ENCODE measurements at regions not wholly inside any gene's neighbourhood (a gene's known extent, or its start where the extent isn't known, plus 50 kb on each side); places are given as distances from the start of the nearest gene placed in this dataset.
"Not testable (repeated sequence)": the region's sequence is repeated elsewhere in the genome, so short reads cannot be mapped to it uniquely, and the experiment has no call there.

DNA sequence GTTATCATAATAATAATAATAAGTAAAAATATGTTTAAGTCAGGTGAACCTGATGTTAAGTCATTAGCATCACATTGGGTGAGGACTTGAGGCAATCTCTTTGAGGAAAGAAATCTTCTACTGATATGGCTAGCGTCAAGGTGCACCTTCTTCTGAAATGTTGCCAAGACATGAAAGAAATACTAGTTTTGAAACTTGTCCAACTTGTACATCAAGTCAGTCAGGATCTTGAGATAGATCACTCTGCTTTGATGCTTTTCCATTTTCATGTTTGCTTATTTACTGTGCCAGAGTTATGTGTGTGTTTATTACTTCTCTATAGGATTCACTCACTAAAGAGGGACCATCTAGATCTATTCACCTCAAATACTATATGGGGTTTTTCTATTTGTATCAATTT is 90.0 kb upstream of the USP15 start:
- no peak for DNase-seq (ENCODE audit: low spot score)

DNA sequence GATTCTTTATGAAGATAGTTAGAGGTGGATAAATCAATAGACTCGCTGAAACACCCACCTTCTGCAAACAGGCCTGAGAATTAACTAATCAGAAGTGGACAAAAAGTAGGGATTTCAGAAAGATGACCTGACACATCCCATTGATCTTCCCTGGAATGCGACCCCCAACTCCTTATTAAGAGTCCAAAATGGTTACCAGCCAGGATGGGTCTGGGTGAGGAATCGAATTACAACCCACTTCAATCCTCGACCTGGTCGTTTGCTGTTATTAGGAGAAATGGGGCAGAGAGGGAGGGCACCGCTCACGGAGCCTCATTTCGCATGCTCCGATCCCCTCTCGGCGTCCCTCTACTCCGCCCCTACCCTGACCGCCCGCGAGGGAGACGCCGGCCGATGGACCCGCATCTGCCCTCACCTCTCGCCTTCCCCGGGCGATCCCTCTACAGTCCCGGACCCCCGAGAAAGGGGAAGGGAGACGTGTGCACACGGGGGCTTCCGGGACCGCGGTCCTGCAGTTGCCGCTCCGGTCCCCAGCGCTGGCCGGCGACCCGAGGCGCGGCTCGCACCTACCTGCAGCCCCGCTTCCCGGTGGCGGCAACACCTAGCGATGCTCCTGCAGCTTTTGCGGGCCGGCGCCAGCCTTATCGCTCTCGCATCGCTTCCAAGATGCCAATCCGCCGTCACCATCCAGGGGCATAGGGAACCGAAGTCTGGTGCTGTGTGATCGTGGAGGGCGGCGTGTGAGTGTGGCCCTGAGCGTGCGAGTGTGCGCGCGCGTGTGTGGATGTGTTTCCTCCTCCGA is 69.3 kb upstream of the USP15 start:
- no peak for DNase-seq (ENCODE audit: low spot score)

DNA sequence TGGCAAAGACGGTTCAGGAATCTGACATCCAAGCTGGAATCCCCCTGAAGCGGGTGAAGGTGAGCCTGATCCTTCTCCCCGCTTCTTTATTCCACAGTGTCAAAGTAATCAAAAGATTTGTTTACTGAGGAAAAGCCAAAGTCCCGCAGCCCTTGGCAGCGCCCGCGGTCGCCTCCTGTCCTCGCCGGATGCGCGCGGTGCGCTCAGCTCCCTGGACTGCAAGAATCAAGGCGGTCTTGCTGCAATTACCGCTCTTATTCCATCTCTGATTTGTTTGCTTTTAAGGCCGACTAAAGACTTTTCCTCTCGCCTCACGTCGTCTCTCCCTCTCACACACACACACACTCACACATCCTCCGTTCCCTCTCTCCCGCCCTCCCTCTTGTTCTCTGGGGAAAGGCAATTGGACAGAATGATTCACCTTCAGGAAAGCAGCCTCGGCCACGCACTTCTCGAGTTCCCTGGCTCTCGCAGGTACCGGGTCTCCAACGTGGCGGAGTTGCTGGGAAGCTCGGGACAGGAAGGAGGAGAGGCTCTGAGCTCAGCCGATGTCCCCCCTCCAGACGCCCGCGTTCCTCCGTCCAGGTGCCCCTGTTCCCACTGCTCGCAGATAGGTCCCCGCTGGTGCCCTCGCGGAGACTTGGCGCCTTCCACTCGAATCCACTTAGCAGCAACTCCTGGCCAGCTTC is 68.6 kb upstream of the USP15 start:
- no peak for DNase-seq (ENCODE audit: low spot score)

- peak; percentile 80 for DNase-seq (ENCODE audit: low spot score)
Observed at GRCh38 chr12:62192180-62192902, 67.9 kb upstream of the USP15 start.

GRCh38 chr12:62192903-62193250 is 67.3 kb upstream of the USP15 start:
- DNase-seq (ENCODE audit: low spot score) = no peak

- DNase-seq (ENCODE audit: low spot score) = no peak
Observed at GRCh38 chr12:62194031-62194430, 66.2 kb upstream of the USP15 start.

DNA sequence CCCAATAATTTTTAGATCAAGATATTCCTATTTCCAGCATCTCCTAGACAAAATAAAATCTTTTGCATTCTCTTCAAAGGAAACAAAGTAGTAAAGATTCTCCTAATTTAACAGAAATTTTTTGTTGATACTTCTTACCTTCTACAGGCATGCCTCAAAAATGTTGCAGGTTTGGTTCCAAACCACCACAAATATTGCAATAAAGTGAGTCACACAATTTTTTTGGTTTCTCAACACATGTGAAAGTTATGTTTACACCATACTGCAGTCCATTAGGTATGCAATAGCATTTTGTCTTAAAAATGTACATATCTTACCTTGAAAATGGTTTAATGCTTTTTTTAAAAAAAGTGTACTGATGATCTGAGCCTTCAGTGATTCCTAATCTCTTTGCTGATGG is 65.6 kb upstream of the USP15 start:
- no peak for DNase-seq (ENCODE audit: low spot score)

GRCh38 chr12:62196146-62196545 is 64.1 kb upstream of the USP15 start:
- no peak for DNase-seq (ENCODE audit: low spot score)

DNA sequence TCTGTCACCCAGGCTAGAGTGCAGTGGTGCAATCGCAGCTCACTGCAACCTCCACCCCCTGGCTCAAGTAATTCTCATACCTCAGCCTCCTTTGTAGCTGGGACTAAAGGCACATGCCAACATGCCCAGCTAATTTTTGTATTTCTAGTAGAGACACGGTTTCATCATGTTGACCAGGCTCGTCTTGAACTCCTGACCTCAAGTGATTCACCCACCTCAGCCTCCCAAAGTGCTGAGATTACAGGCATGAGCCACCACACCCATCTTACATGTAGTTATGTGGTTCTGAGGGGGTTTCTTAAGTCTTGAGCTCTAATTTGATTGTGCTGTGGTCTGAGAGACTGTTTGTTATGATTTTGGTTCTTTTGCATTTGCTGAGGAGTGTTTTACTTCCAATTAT is 57.3 kb upstream of the USP15 start:
- DNase-seq (ENCODE audit: low spot score) = not testable (repeated sequence)

- DNase-seq (ENCODE audit: low spot score) = no peak
Observed at GRCh38 chr12:62205346-62205745, 54.9 kb upstream of the USP15 start.

GRCh38 chr12:62207248-62207647 is 53.0 kb upstream of the USP15 start:
- no peak for DNase-seq (ENCODE audit: low spot score)

Measured in A172 (cell line).